Astrocyte of the cerebellum (primary cell): ENCODE measurements at regions not wholly inside any gene's neighbourhood (a gene's known extent, or its start where the extent isn't known, plus 50 kb on each side); places are given as distances from the start of the nearest gene placed in this dataset.

Experiments
- DNase-seq: peaks from one replicate; pipeline ENCODE4 v3.0.0-alpha.2; 2011; ENCODE audit warnings: low read depth
- H3K4me3 ChIP-seq: 2 replicates; pipeline ENCODE4 v1.5.1; 2011; ENCODE audit warnings: mild to moderate bottlenecking, low read depth, low read length, moderate library complexity
- CTCF ChIP-seq: IDR thresholded peaks from 2 replicates; pipeline ENCODE4 v1.5.1; 2012; ENCODE audit warnings: low read length, low read depth, moderate library complexity, mild to moderate bottlenecking; ENCODE audit errors: missing control alignments
- in situ Hi-C: cut with HindIII; loops from 2 replicates; pipeline ENCODE4 v1.10.0; 2017; ENCODE audit warnings: low sequenced_read_pairs

- DNase-seq: no peak
- no peak for TF ChIP-seq CTCF
- H3K4me3 ChIP-seq: no peak overlapping the region
- in situ Hi-C loops: no loop called here
These were observed 345.6 kb upstream of the B3GAT1 start for GRCh38 chr11:134757633-134758032.

GRCh38 chr11:134756811-134757540, 344.9 kb upstream of the B3GAT1 start:
- no peak for TF ChIP-seq CTCF
- no peak overlapping the region for H3K4me3 ChIP-seq
- in situ Hi-C loops: no loop called here
- no peak for DNase-seq

GRCh38 chr11:134755535-134755934, 343.5 kb upstream of the B3GAT1 start:
- in situ Hi-C loops: no loop called here
- H3K4me3 ChIP-seq: no peak overlapping the region
- no peak for TF ChIP-seq CTCF
- DNase-seq: no peak

GRCh38 chr11:134754521-134755198, 342.6 kb upstream of the B3GAT1 start:
- no peak for DNase-seq
- no peak overlapping the region for H3K4me3 ChIP-seq
- in situ Hi-C loops: no loop called here
- TF ChIP-seq CTCF: no peak

- no peak overlapping the region for H3K4me3 ChIP-seq
- in situ Hi-C loops: no loop called here
- no peak for DNase-seq
- TF ChIP-seq CTCF: no peak
These were observed 341.9 kb upstream of the B3GAT1 start for GRCh38 chr11:134753771-134754520.

- no peak for TF ChIP-seq CTCF
- DNase-seq: no peak
- no peak overlapping the region for H3K4me3 ChIP-seq
- in situ Hi-C loops: no loop called here
These were observed 341.1 kb upstream of the B3GAT1 start for GRCh38 chr11:134752964-134753770.
